B cell (primary cell): ENCODE measurements at regions not wholly inside any gene's neighbourhood (a gene's known extent, or its start where the extent isn't known, plus 50 kb on each side); places are given as distances from the start of the nearest gene placed in this dataset.

Experiments
- ATAC-seq: fragments of 200-7000 bp; cut with Tn5 transposase; one replicate; pipeline ENCODE4 v1.10.0; 2021; ENCODE audit warnings: low read depth, mild to moderate bottlenecking, moderate number of reproducible peaks, moderate library complexity
- CTCF ChIA-PET: fragments of 350-600 bp; sonication (Branson Sonifier 250); formaldehyde crosslinking; loops from one replicate; lab custom pipeline; 2021; ENCODE audit warnings: antibody characterized with exemption, inconsistent platforms; lab: Charles Lee
- POLR2A ChIA-PET: fragments of 350-600 bp; sonication (Branson Sonifier 250); formaldehyde crosslinking; loops from one replicate; lab custom pipeline; 2021; ENCODE audit warnings: antibody characterized with exemption; lab: Charles Lee
- DNase-seq: peaks from one replicate; pipeline ENCODE4 v3.0.0; 2013
- H2AFZ ChIP-seq: 2 replicates; pipeline ENCODE4 v1.6.1; 2012; ENCODE audit warnings: mild to moderate bottlenecking, low read depth, low read length; ENCODE audit not compliant: insufficient read depth, poor library complexity, severe bottlenecking
- H3K27ac ChIP-seq, 2 donors: 1 replicate in 1 of 2; 2 replicates in 1 of 2; pipeline ENCODE4 v1.5.1; 2012 to 2013; ENCODE audit warnings: low read length in 2 of 2, mild to moderate bottlenecking in 2 of 2, moderate library complexity in 1 of 2
- H3K27me3 ChIP-seq, 4 experiments: fragments of 200-600 bp in 1 of 4; sonication (generic) in 1 of 4; replicated peaks in 1 of 4; 1 replicate in 2 of 4; 2 replicates in 2 of 4; pipeline versions ENCODE4 v1.6.1 to v1.7.0; 2013 to 2016; ENCODE audit warnings: low read length in 3 of 4, mild to moderate bottlenecking in 2 of 4, mixed read lengths in 1 of 4, moderate library complexity in 1 of 4; ENCODE audit not compliant: insufficient read depth in 4 of 4, control insufficient read depth in 3 of 4; ENCODE audit errors: control extremely low read depth in 1 of 4
- H3K36me3 ChIP-seq, 2 experiments: replicated peaks in 1 of 2; 1 replicate in 1 of 2; 2 replicates in 1 of 2; pipeline versions ENCODE4 v1.6.1 to v1.7.1; 2013; ENCODE audit warnings: low read length in 1 of 2; ENCODE audit not compliant: insufficient read depth in 2 of 2, control insufficient read depth in 1 of 2; ENCODE audit errors: control extremely low read depth in 1 of 2, extremely low read depth in 1 of 2
- H3K4me1 ChIP-seq, 2 donors: fragments of 200-600 bp in 1 of 2; sonication (generic) in 1 of 2; 1 replicate in 1 of 2; 2 replicates in 1 of 2; pipeline versions ENCODE4 v1.5.1 to v1.6.1; 2013 to 2017; ENCODE audit warnings: low read length in 2 of 2; ENCODE audit not compliant: control insufficient read depth in 2 of 2, insufficient read depth in 2 of 2
- H3K4me2 ChIP-seq: replicated peaks from 2 replicates; pipeline ENCODE3; 2012; ENCODE audit warnings: mild to moderate bottlenecking, low read depth, low read length; ENCODE audit not compliant: poor library complexity, severe bottlenecking
- H3K4me3 ChIP-seq, 5 experiments: fragments of 200-600 bp in 1 of 5; sonication (generic) in 1 of 5; 1 replicate in 3 of 5; 2 replicates in 2 of 5; pipeline versions ENCODE4 v1.5.1 to v1.7.0; 2011 to 2016; ENCODE audit warnings: low read length in 4 of 5, mild to moderate bottlenecking in 4 of 5, low read depth in 2 of 5, control low read depth in 1 of 5, moderate library complexity in 1 of 5; ENCODE audit not compliant: insufficient read depth in 1 of 5; ENCODE audit errors: control extremely low read depth in 1 of 5, extremely low read depth in 1 of 5
- H3K79me2 ChIP-seq: fragments of 200-600 bp; sonication (generic); one replicate; pipeline ENCODE4 v1.6.0; 2016; ENCODE audit warnings: low read length; ENCODE audit not compliant: control insufficient read depth, insufficient read depth
- H3K9ac ChIP-seq: fragments of 200-600 bp; sonication (generic); 2 replicates; pipeline ENCODE4 v1.6.1; 2017; ENCODE audit warnings: mild to moderate bottlenecking, low read length, moderate library complexity
- H3K9me3 ChIP-seq, 3 donors: one replicate each; pipeline versions ENCODE4 v1.6.1 to v1.7.1; 2013; ENCODE audit warnings: low read length in 2 of 3; ENCODE audit not compliant: control insufficient read depth in 2 of 3, insufficient read depth in 1 of 3; ENCODE audit errors: control extremely low read depth in 1 of 3
- H4K20me1 ChIP-seq: 2 replicates; pipeline ENCODE4 v1.6.0; 2012; ENCODE audit warnings: mild to moderate bottlenecking, low read length; ENCODE audit not compliant: insufficient read depth, control insufficient read depth, poor library complexity, severe bottlenecking
- H3K27ac Mint-ChIP-seq: one replicate; pipeline ENCODE4 v1.8.0; 2021; ENCODE audit warnings: mixed read lengths
- H3K27me3 Mint-ChIP-seq: one replicate; pipeline ENCODE4 v1.8.0; 2021; ENCODE audit warnings: mixed read lengths
- H3K4me1 Mint-ChIP-seq: one replicate; pipeline ENCODE4 v1.8.0; 2021; ENCODE audit warnings: mixed read lengths
- H3K4me3 Mint-ChIP-seq: one replicate; pipeline ENCODE4 v1.8.0; 2021; ENCODE audit warnings: mixed read lengths
- H3K9me3 Mint-ChIP-seq: one replicate; pipeline ENCODE4 v1.8.0; 2022; ENCODE audit warnings: mixed read lengths; ENCODE audit not compliant: insufficient read depth
- CTCF ChIP-seq: fragments of 200-600 bp; IDR thresholded peaks from one replicate; pipeline ENCODE4 v1.8.0; 2022; ENCODE audit warnings: antibody characterized with exemption, mild to moderate bottlenecking
- EZH2 ChIP-seq: IDR thresholded peaks from 2 replicates; pipeline ENCODE4 v1.6.1; 2012; ENCODE audit warnings: borderline replicate concordance, low read depth, mild to moderate bottlenecking, moderate library complexity, low read length; ENCODE audit not compliant: insufficient read depth, poor library complexity, severe bottlenecking
- WGBS: methylation state at CpG from one replicate; pipeline ENCODE4 v1.1.5; 2013; ENCODE audit warnings: missing lambda C conversion rate; ENCODE audit not compliant: insufficient coverage; 5-methylcytosine and 5-hydroxymethylcytosine counted together
- intact Hi-C: fragments of 100-400 bp; cut with micrococcal nuclease; formaldehyde crosslinking; loops from one replicate; pipeline ENCODE4 v1.10.0; 2022

GRCh38 chr5:125057912-125058826, 311.7 kb upstream of the ZNF608 start:
- ATAC-seq: no peak
- Mint-ChIP-seq H3K9me3 (no peaks in the 10 kb centered on the region), H3K4me3 (no peak overlapping the region), H3K27me3 (no peaks in the 10 kb centered on the region), H3K27ac (no peak overlapping the region), H3K4me1 (peaks cover 11% of the 10 kb centered on the region)
- Histone ChIP-seq H3K4me3 (no peak overlapping the region), H4K20me1 (no peaks in the 10 kb centered on the region), H3K4me1 (peaks cover 7 to 9% of the 10 kb centered on the region in 2 donors), H3K9me3 (no peaks in the 10 kb centered on the region), H2AFZ (no peak overlapping the region), H3K4me2 (no peak overlapping the region), H3K27ac (no peak overlapping the region), H3K36me3 (no peaks in the 10 kb centered on the region), H3K9ac (no peak overlapping the region), H3K79me2 (no peaks in the 10 kb centered on the region), H3K27me3 (no peaks in the 10 kb centered on the region)
- intact Hi-C loops: no loop called here
- ChIA-PET POLR2A (no interaction called here), CTCF (interaction anchor here (0.7 to 0.8 kb wide), 2 partner anchors 17 to 24 kb away, joined by 3 to 4 read pairs; no protein-coding TSS in a partner anchor)
- DNase-seq: no peak
- 100% methylated on average over 1 of the region's 9 CpGs for WGBS
- TF ChIP-seq CTCF: no peak
- no peak for TF ChIP-seq EZH2
